HCT116 (cell line): ENCODE measurements at regions not wholly inside any gene's neighbourhood (a gene's known extent, or its start where the extent isn't known, plus 50 kb on each side); places are given as distances from the start of the nearest gene placed in this dataset.

Experiments
- ATAC-seq: fragments of 200-7000 bp; cut with Tn5 transposase; 2 replicates; pipeline ENCODE4 v1.9.1; 2020; ENCODE audit warnings: mild to moderate bottlenecking, moderate library complexity
- BruUV-seq: library from RNA; stranded (reverse); fragments of 400-500 nt; replicated peaks from 2 replicates; lab custom pipeline; 2021; lab: Mats Ljungman, UMichigan
- CTCF ChIA-PET: fragments of 300-600 bp; sonication (Branson Sonifier 250); formaldehyde crosslinking; loops from one replicate; lab custom pipeline; 2021; ENCODE audit warnings: antibody characterized with exemption; lab: Charles Lee
- POLR2A ChIA-PET: fragments of 300-600, 350-600 bp; sonication (Branson Sonifier 250); formaldehyde crosslinking; loops from one replicate; lab custom pipeline; 2021; ENCODE audit warnings: antibody characterized with exemption; lab: Charles Lee
- RAD21 ChIA-PET, 2 experiments: fragments of 300-600 bp; sonication (Branson Sonifier 250); formaldehyde crosslinking; loops; one replicate each; lab custom pipeline; 2023; ENCODE audit warnings: low total read pairs in 2 of 2; ENCODE audit not compliant: uncharacterized antibody in 2 of 2, unreplicated experiment in 2 of 2, low non-redundant PET in 1 of 2; lab: Charles Lee
- DNase-seq: peaks from one replicate; pipeline ENCODE4 v3.0.0-alpha.2; 2010; ENCODE audit warnings: low read depth, low spot score
- H2AFZ ChIP-seq: fragments of 200-600 bp; shearing (Covaris generic), sonication (generic); 2 replicates; pipeline ENCODE4 v1.6.1; 2017; ENCODE audit warnings: low read depth, mixed run types, mixed read lengths, antibody characterized with exemption, low read length; ENCODE audit not compliant: poor library complexity, severe bottlenecking
- H3K27ac ChIP-seq: 2 replicates; pipeline ENCODE4 v1.5.1; 2012; ENCODE audit warnings: low read depth, low read length
- H3K27me3 ChIP-seq: fragments of 200-600 bp; sonication (generic); 2 replicates; pipeline ENCODE4 v1.6.1; 2016; ENCODE audit warnings: mixed run types, low read length, mixed read lengths; ENCODE audit not compliant: insufficient read depth
- H3K36me3 ChIP-seq, 2 experiments: fragments of 200-500 bp in 1 of 2; fragments of 200-600 bp in 1 of 2; sonication (Bioruptor generic) in 1 of 2; sonication (generic) in 1 of 2; 2 replicates each; pipeline versions ENCODE4 v1.5.1 to v1.6.1; 2014 to 2016; ENCODE audit warnings: low read length in 2 of 2, inconsistent platforms in 1 of 2, mixed read lengths in 1 of 2, mixed run types in 1 of 2; ENCODE audit not compliant: insufficient read depth in 2 of 2, control insufficient read depth in 1 of 2
- H3K4me1 ChIP-seq, 2 experiments: fragments of 200-600 bp in 1 of 2; sonication (generic) in 1 of 2; 2 replicates each; pipeline versions ENCODE4 v1.5.1 to v1.6.1; 2012 to 2017; ENCODE audit warnings: low read length in 2 of 2, inconsistent platforms in 1 of 2, mild to moderate bottlenecking in 1 of 2, mixed read lengths in 1 of 2, mixed run types in 1 of 2, moderate library complexity in 1 of 2; ENCODE audit not compliant: insufficient read depth in 2 of 2, control insufficient read depth in 1 of 2
- H3K4me2 ChIP-seq: fragments of 200-600 bp; sonication (generic); 2 replicates; pipeline ENCODE4 v1.6.1; 2017; ENCODE audit warnings: mixed run types, low read length, mixed read lengths
- H3K4me3 ChIP-seq, 2 experiments: fragments of 200-600 bp in 1 of 2; sonication (generic) in 1 of 2; replicated peaks in 1 of 2; 2 replicates each; pipeline ENCODE4 v1.5.1; 2011 to 2016; ENCODE audit warnings: low read length in 2 of 2, control low read depth in 1 of 2, low read depth in 1 of 2, mild to moderate bottlenecking in 1 of 2, mixed read lengths in 1 of 2, mixed run types in 1 of 2
- H3K79me2 ChIP-seq: fragments of 200-600 bp; sonication (generic); 2 replicates; pipeline ENCODE4 v1.6.1; 2017; ENCODE audit warnings: mild to moderate bottlenecking, mixed run types, low read length, moderate library complexity, mixed read lengths; ENCODE audit not compliant: insufficient read depth
- H3K9ac ChIP-seq: fragments of 200-600 bp; sonication (generic); 2 replicates; pipeline ENCODE4 v1.6.1; 2016; ENCODE audit warnings: low read length, mixed read lengths
- H3K9me2 ChIP-seq: fragments of 200-600 bp; sonication (generic), shearing (Covaris generic); 2 replicates; pipeline ENCODE4 v1.6.1; 2017; ENCODE audit warnings: mixed run types, mild to moderate bottlenecking, moderate library complexity; ENCODE audit not compliant: insufficient read depth
- H3K9me3 ChIP-seq, 2 experiments: fragments of 200-500 bp in 1 of 2; fragments of 200-600 bp in 1 of 2; sonication (Bioruptor generic) in 1 of 2; sonication (generic) in 1 of 2; 2 replicates each; pipeline ENCODE4 v1.6.1; 2014 to 2017; ENCODE audit warnings: low read length in 2 of 2, mixed read lengths in 2 of 2, inconsistent platforms in 1 of 2, low read depth in 1 of 2, mild to moderate bottlenecking in 1 of 2, mixed run types in 1 of 2, moderate library complexity in 1 of 2; ENCODE audit not compliant: control insufficient read depth in 1 of 2, insufficient read depth in 1 of 2
- H4K20me1 ChIP-seq: fragments of 200-600 bp; sonication (generic), shearing (Covaris generic); 2 replicates; pipeline ENCODE4 v1.6.1; 2017; ENCODE audit warnings: mixed run types, mild to moderate bottlenecking, moderate library complexity; ENCODE audit not compliant: insufficient read depth
- EZH2 ChIP-seq: fragments of 200-600 bp; sonication (generic); IDR thresholded peaks from 2 replicates; pipeline ENCODE4 v1.6.1; 2017; ENCODE audit warnings: antibody characterized with exemption, mixed run types
- FOSL1 ChIP-seq: IDR thresholded peaks from 2 replicates; pipeline ENCODE4 v1.6.1; 2012; ENCODE audit warnings: low read depth
- JUND ChIP-seq: IDR thresholded peaks from 2 replicates; pipeline ENCODE4 v1.6.1; 2012
- SP1 ChIP-seq: IDR thresholded peaks from 2 replicates; pipeline ENCODE4 v1.6.1; 2012; ENCODE audit warnings: low read depth
- TCF7L2 ChIP-seq: IDR thresholded peaks from 2 replicates; pipeline ENCODE4 v1.7.0; 2011; ENCODE audit warnings: borderline replicate concordance, inconsistent platforms; ENCODE audit not compliant: insufficient read depth, insufficient read length; ENCODE audit errors: extremely low read depth
- YY1 ChIP-seq: IDR thresholded peaks from 2 replicates; pipeline ENCODE4 v1.6.1; 2011; ENCODE audit warnings: low read length, low read depth, moderate library complexity, mild to moderate bottlenecking; ENCODE audit not compliant: insufficient replicate concordance; ENCODE audit errors: extremely low read depth
- ZNF274 ChIP-seq: fragments of 200-500 bp; sonication (Bioruptor generic); IDR thresholded peaks from 2 replicates; pipeline ENCODE4 v1.6.1; 2014; ENCODE audit warnings: mild to moderate bottlenecking, low read depth, low read length, inconsistent platforms
- intact Hi-C: fragments of 100-400 bp; cut with micrococcal nuclease; formaldehyde crosslinking; loops from 2 replicates; pipeline ENCODE4 v1.10.0; 2022
- TF ChIP-seq, protein P1 (sequence below): IDR thresholded peaks from 2 replicates; pipeline ENCODE4 v1.6.1; 2012; ENCODE audit warnings: low read depth
- TF ChIP-seq, protein P2 (sequence below): IDR thresholded peaks from 2 replicates; pipeline ENCODE4 v1.6.1; 2012
- TF ChIP-seq, protein P3 (sequence below): IDR thresholded peaks from 2 replicates; pipeline ENCODE4 v1.6.1; 2011; ENCODE audit warnings: mild to moderate bottlenecking, low read length, moderate library complexity; ENCODE audit not compliant: insufficient replicate concordance; ENCODE audit errors: extremely low read depth

DNA sequence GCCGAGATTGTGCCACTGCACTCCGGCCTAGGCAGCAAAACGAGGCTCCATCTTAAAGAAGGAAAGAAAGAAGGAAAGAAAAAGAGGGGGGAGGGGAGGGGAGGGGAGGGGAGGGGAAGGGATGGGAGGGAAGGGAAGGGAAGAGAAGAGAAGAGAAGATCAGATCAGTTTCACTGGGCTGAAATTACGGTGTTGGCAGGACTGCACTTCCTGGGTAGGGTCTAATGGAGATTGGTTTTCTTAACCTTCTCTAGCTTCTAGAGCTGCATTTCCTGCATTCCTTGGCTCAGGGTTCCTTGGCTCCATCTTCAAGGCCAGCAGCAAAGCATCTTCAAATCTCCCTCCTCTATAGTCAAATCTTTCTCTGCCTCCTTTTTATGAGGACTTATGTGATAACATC lies 349.1 kb upstream of the CRIM1 start:
- no peak for ATAC-seq
- H4K20me1 ChIP-seq: no peaks in the 10 kb centered on the region
- CTCF ChIA-PET: no interaction called here

More for the DNA sequence above, 349.1 kb upstream of the CRIM1 start:
- intact Hi-C loops: no loop called here
- no peak overlapping the region for H2AFZ ChIP-seq
- no peak for DNase-seq
- H3K9ac ChIP-seq: no peak overlapping the region
- no peaks in the 10 kb centered on the region for H3K79me2 ChIP-seq
- ChIA-PET RAD21 (no interaction called here), POLR2A (no interaction called here)
- H3K9me2 ChIP-seq: no peaks in the 10 kb centered on the region
- H3K9me3 ChIP-seq: no peaks in the 10 kb centered on the region
- peaks cover 6% of the 10 kb centered on the region; the same call in 1 of the 2 replicates for H3K27me3 ChIP-seq
- no TSS peak for BruUV-seq
- H3K4me1 ChIP-seq: no peaks in the 10 kb centered on the region
- H3K27ac ChIP-seq: no peak overlapping the region
- TF ChIP-seq, protein P1, sequence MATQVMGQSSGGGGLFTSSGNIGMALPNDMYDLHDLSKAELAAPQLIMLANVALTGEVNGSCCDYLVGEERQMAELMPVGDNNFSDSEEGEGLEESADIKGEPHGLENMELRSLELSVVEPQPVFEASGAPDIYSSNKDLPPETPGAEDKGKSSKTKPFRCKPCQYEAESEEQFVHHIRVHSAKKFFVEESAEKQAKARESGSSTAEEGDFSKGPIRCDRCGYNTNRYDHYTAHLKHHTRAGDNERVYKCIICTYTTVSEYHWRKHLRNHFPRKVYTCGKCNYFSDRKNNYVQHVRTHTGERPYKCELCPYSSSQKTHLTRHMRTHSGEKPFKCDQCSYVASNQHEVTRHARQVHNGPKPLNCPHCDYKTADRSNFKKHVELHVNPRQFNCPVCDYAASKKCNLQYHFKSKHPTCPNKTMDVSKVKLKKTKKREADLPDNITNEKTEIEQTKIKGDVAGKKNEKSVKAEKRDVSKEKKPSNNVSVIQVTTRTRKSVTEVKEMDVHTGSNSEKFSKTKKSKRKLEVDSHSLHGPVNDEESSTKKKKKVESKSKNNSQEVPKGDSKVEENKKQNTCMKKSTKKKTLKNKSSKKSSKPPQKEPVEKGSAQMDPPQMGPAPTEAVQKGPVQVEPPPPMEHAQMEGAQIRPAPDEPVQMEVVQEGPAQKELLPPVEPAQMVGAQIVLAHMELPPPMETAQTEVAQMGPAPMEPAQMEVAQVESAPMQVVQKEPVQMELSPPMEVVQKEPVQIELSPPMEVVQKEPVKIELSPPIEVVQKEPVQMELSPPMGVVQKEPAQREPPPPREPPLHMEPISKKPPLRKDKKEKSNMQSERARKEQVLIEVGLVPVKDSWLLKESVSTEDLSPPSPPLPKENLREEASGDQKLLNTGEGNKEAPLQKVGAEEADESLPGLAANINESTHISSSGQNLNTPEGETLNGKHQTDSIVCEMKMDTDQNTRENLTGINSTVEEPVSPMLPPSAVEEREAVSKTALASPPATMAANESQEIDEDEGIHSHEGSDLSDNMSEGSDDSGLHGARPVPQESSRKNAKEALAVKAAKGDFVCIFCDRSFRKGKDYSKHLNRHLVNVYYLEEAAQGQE: no peak
- TF ChIP-seq TCF7L2: no peak
- no peak for TF ChIP-seq FOSL1
- TF ChIP-seq SP1: no peak
- no peak for TF ChIP-seq JUND
- no peak for TF ChIP-seq EZH2
- no peak for TF ChIP-seq ZNF274
- TF ChIP-seq YY1: no peak
- TF ChIP-seq, protein P2, sequence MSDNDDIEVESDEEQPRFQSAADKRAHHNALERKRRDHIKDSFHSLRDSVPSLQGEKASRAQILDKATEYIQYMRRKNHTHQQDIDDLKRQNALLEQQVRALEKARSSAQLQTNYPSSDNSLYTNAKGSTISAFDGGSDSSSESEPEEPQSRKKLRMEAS: no peak
- TF ChIP-seq, protein P3, sequence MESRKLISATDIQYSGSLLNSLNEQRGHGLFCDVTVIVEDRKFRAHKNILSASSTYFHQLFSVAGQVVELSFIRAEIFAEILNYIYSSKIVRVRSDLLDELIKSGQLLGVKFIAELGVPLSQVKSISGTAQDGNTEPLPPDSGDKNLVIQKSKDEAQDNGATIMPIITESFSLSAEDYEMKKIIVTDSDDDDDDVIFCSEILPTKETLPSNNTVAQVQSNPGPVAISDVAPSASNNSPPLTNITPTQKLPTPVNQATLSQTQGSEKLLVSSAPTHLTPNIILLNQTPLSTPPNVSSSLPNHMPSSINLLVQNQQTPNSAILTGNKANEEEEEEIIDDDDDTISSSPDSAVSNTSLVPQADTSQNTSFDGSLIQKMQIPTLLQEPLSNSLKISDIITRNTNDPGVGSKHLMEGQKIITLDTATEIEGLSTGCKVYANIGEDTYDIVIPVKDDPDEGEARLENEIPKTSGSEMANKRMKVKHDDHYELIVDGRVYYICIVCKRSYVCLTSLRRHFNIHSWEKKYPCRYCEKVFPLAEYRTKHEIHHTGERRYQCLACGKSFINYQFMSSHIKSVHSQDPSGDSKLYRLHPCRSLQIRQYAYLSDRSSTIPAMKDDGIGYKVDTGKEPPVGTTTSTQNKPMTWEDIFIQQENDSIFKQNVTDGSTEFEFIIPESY: no peak
- TF ChIP-seq, all 23 proteins: peak for 0
- H3K36me3 ChIP-seq: no peaks in the 10 kb centered on the region
- no peak overlapping the region for H3K4me2 ChIP-seq
- no peak overlapping the region for H3K4me3 ChIP-seq
